PC-9 (cell line): ENCODE measurements at regions not wholly inside any gene's neighbourhood (a gene's known extent, or its start where the extent isn't known, plus 50 kb on each side); places are given as distances from the start of the nearest gene placed in this dataset.
"Not testable (repeated sequence)": the region's sequence is repeated elsewhere in the genome, so short reads cannot be mapped to it uniquely, and the experiment has no call there.

Source experiments
- BruUV-seq: library from RNA; stranded (reverse); fragments of 400-500 nt; replicated peaks from 2 replicates; lab custom pipeline; 2021; lab: Mats Ljungman, UMichigan
- CTCF ChIA-PET: fragments of 300-600 bp; sonication (Branson Sonifier 250); formaldehyde crosslinking; loops from one replicate; lab custom pipeline; 2022; ENCODE audit warnings: antibody characterized with exemption; lab: Charles Lee
- POLR2A ChIA-PET: fragments of 300-600 bp; sonication (Branson Sonifier 250); formaldehyde crosslinking; loops from one replicate; lab custom pipeline; 2022; ENCODE audit warnings: antibody characterized with exemption; ENCODE audit not compliant: unreplicated experiment; lab: Charles Lee
- DNase-seq, 2 experiments: peaks; one replicate each; pipeline versions ENCODE4 v3.0.0 to v3.0.0-alpha.2; 2015 to 2022; ENCODE audit warnings: mixed read lengths in 1 of 2
- H2AFZ ChIP-seq: fragments of 200-600 bp; sonication (generic); 2 replicates; pipeline ENCODE4 v1.8.1; 2017; ENCODE audit warnings: antibody characterized with exemption
- H3F3A ChIP-seq: fragments of 200-600 bp; sonication (generic); 2 replicates; pipeline ENCODE4 v1.8.1; 2017; ENCODE audit warnings: antibody characterized with exemption, mild to moderate bottlenecking, low read depth; ENCODE audit not compliant: insufficient read depth
- H3K27ac ChIP-seq: fragments of 200-600 bp; sonication (generic); 2 replicates; pipeline ENCODE4 v1.6.1; 2016; ENCODE audit warnings: mixed run types
- H3K27me3 ChIP-seq: fragments of 200-600 bp; sonication (generic); 2 replicates; pipeline ENCODE4 v1.6.1; 2016; ENCODE audit warnings: low read depth, mixed run types; ENCODE audit not compliant: insufficient read depth
- H3K36me3 ChIP-seq: fragments of 200-600 bp; sonication (generic); 2 replicates; pipeline ENCODE4 v1.6.1; 2016; ENCODE audit warnings: low read depth, mixed run types
- H3K4me1 ChIP-seq: fragments of 200-600 bp; sonication (generic); replicated peaks from 2 replicates; pipeline ENCODE4 v1.6.1; 2016; ENCODE audit warnings: mixed run types; ENCODE audit not compliant: insufficient read depth
- H3K4me2 ChIP-seq: fragments of 200-600 bp; sonication (generic); 2 replicates; pipeline ENCODE4 v1.6.1; 2017; ENCODE audit warnings: mixed run types
- H3K4me3 ChIP-seq: fragments of 200-600 bp; sonication (generic); 2 replicates; pipeline ENCODE4 v1.6.1; 2016; ENCODE audit warnings: mixed run types
- H3K79me2 ChIP-seq: fragments of 200-600 bp; sonication (generic); 2 replicates; pipeline ENCODE4 v1.6.1; 2017; ENCODE audit warnings: low read depth, mixed run types
- H3K9me2 ChIP-seq: fragments of 200-600 bp; sonication (generic); 2 replicates; pipeline ENCODE4 v1.8.1; 2017; ENCODE audit warnings: mild to moderate bottlenecking; ENCODE audit not compliant: insufficient read depth
- H3K9me3 ChIP-seq: fragments of 200-600 bp; sonication (generic); 2 replicates; pipeline ENCODE4 v1.8.1; 2016; ENCODE audit warnings: low read depth; ENCODE audit not compliant: insufficient read depth
- H4K20me1 ChIP-seq: fragments of 200-600 bp; sonication (generic); 2 replicates; pipeline ENCODE4 v1.8.1; 2017; ENCODE audit not compliant: insufficient read depth
- EZH2 ChIP-seq: fragments of 200-600 bp; sonication (generic); IDR thresholded peaks from 2 replicates; pipeline ENCODE4 v1.8.0; 2017; ENCODE audit warnings: antibody characterized with exemption, low read depth
- intact Hi-C: fragments of 100-400 bp; cut with micrococcal nuclease; formaldehyde crosslinking; loops from one replicate; pipeline ENCODE4 v1.10.0; 2022; ENCODE audit not compliant: unreplicated experiment
- TF ChIP-seq, protein P1 (sequence below): fragments of 200-600 bp; sonication (generic); conservative IDR thresholded peaks from 2 replicates; pipeline ENCODE4 v1.6.1; 2017; ENCODE audit warnings: mixed run types, antibody characterized with exemption, mild to moderate bottlenecking, moderate library complexity

DNA sequence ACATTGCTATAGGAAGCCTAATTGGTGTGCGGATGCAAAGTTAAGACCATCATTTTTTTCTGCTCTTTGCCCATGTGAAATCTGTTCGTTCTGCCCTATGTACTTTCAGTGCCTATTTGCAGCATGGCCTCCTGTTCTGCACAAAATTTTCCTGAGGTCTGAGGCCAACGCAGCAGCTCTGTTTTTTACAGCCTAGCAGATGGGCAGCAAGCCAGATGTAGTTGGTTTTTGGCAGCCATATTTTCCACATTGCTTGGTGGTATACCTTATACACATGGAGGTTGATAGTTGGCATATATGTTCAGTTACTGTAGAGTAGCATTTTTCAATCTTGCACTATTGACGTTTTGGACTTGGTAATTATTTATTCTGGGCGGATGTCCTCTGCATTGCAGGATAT lies 133.5 kb upstream of the MRPS30 start:
- no peaks in the 10 kb centered on the region for H3K4me1 ChIP-seq
- ChIA-PET CTCF (no interaction called here), POLR2A (no interaction called here)
- intact Hi-C loops = no loop called here
- H3F3A ChIP-seq = no peaks in the 10 kb centered on the region
- no peak for DNase-seq
- no peaks in the 10 kb centered on the region for H3K36me3 ChIP-seq
- no peaks in the 10 kb centered on the region for H3K9me2 ChIP-seq
- no peak overlapping the region for H3K27ac ChIP-seq
- no peak overlapping the region for H2AFZ ChIP-seq
- TF ChIP-seq, protein P1, sequence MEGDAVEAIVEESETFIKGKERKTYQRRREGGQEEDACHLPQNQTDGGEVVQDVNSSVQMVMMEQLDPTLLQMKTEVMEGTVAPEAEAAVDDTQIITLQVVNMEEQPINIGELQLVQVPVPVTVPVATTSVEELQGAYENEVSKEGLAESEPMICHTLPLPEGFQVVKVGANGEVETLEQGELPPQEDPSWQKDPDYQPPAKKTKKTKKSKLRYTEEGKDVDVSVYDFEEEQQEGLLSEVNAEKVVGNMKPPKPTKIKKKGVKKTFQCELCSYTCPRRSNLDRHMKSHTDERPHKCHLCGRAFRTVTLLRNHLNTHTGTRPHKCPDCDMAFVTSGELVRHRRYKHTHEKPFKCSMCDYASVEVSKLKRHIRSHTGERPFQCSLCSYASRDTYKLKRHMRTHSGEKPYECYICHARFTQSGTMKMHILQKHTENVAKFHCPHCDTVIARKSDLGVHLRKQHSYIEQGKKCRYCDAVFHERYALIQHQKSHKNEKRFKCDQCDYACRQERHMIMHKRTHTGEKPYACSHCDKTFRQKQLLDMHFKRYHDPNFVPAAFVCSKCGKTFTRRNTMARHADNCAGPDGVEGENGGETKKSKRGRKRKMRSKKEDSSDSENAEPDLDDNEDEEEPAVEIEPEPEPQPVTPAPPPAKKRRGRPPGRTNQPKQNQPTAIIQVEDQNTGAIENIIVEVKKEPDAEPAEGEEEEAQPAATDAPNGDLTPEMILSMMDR = no peak
- TF ChIP-seq EZH2 = no peak
- H3K9me3 ChIP-seq = no peaks in the 10 kb centered on the region
- H3K4me2 ChIP-seq = no peak overlapping the region
- no TSS peak for BruUV-seq
- no peak overlapping the region for H3K4me3 ChIP-seq
- H3K27me3 ChIP-seq = no peaks in the 10 kb centered on the region
- no peaks in the 10 kb centered on the region for H3K79me2 ChIP-seq
- H4K20me1 ChIP-seq = no peaks in the 10 kb centered on the region

DNA sequence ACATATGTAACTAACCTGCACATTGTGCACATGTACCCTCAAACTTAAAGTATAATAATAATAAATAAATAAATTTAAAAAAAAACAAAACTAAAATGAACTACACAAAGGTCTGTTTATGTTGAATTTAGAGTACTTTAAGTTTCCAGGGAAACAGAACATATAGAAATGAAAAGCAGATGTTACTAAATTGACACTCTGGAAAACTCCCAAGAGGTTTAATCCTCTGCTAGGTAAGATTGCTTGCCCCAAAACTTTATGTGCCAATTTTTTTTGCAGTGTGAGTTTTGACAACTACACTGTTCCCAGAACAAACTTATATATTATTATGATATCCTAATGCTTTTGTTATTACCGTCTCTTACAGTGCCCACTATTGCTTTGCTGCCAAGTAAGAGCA lies 134.3 kb upstream of the MRPS30 start:
- H3K4me2 ChIP-seq = no peak overlapping the region
- H3K27ac ChIP-seq = no peak overlapping the region
- H3K9me3 ChIP-seq = no peaks in the 10 kb centered on the region
- no peaks in the 10 kb centered on the region for H3K4me1 ChIP-seq
- ChIA-PET CTCF (no interaction called here), POLR2A (no interaction called here)
- TF ChIP-seq, protein P1 = no peak
- TF ChIP-seq EZH2 = no peak
- no TSS peak for BruUV-seq
- no peaks in the 10 kb centered on the region for H3F3A ChIP-seq
- no peak overlapping the region for H2AFZ ChIP-seq
- intact Hi-C loops = no loop called here
- no peaks in the 10 kb centered on the region for H3K79me2 ChIP-seq
- H3K27me3 ChIP-seq = no peaks in the 10 kb centered on the region
- no peak overlapping the region for H3K4me3 ChIP-seq
- no peak for DNase-seq
- H3K9me2 ChIP-seq = no peaks in the 10 kb centered on the region
- H3K36me3 ChIP-seq = no peaks in the 10 kb centered on the region
- no peaks in the 10 kb centered on the region for H4K20me1 ChIP-seq

DNA sequence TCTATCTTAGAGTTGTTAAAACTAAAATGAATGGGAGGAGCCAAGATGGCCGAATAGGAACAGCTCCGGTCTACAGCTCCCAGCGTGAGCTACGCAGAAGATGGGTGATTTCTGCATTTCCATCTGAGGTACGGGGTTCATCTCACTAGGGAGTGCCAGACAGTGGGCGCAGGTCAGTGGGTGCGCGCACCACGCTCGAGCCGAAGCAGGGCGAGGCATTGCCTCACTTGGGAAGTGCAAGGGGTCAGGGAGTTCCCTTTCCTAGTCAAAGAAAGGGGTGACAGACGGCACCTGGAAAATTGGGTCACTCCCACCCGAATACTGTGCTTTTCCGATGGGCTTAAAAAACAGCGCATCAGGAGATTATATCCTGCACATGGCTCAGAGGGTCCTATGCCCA lies 140.3 kb upstream of the MRPS30 start:
- H3F3A ChIP-seq, POLR2A ChIA-PET, DNase-seq, H3K36me3 ChIP-seq, H3K4me3 ChIP-seq, H3K9me2 ChIP-seq, H2AFZ ChIP-seq, H3K27ac ChIP-seq, H3K27me3 ChIP-seq, H3K79me2 ChIP-seq, H3K4me1 ChIP-seq, CTCF ChIA-PET, H4K20me1 ChIP-seq, H3K9me3 ChIP-seq, intact Hi-C loops, BruUV-seq: not testable (repeated sequence)
- peak overlapping the region; percentile 22; the same call in 1 of the 2 replicates for H3K4me2 ChIP-seq

DNA sequence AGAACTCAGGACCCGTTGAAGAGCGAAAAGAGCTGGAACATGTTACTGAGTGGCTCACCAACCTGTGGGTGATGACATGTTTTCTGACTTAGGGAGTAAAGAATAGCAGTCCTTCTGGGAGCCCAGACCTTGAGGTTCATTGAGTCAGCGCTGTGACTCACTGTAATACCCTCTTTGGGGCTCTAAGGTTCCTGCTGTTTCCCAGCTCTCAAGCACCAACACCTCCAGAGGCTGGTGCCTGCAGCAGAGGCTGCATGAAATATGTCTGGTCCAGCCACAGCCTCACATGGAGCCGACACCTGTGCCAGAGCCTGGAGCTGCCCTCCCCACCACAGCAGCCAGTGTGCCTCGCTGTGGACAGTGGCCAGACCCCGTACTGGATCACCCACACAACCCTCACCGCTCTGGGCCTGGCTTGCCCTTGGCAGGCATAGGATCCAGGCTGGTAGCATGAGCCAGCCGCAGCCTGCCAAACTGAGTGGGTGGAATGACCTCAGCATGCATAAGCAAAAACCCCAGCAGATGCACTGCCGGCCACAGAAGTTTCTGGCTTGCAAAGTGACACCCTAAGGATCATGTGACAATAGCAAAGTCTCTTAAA lies 143.5 kb upstream of the MRPS30 start:
- no peak for TF ChIP-seq EZH2
- TF ChIP-seq, protein P1 = no peak
- CTCF ChIA-PET = no interaction called here
- intact Hi-C loops = no loop called here
- H3K9me2 ChIP-seq = no peaks in the 10 kb centered on the region; the same call in 1 of the 2 replicates
- no peaks in the 10 kb centered on the region for H3K4me1 ChIP-seq
- H3K79me2 ChIP-seq = no peaks in the 10 kb centered on the region
- no peak for DNase-seq
- H3F3A ChIP-seq = no peaks in the 10 kb centered on the region
- BruUV-seq = no TSS peak
- POLR2A ChIA-PET = no interaction called here
- no peak overlapping the region for H3K4me3 ChIP-seq
- H3K27me3 ChIP-seq = no peaks in the 10 kb centered on the region
- H3K27ac ChIP-seq = no peak overlapping the region
- no peak overlapping the region for H3K4me2 ChIP-seq
- no peaks in the 10 kb centered on the region for H3K36me3 ChIP-seq
- no peak overlapping the region for H2AFZ ChIP-seq
- H3K9me3 ChIP-seq = no peaks in the 10 kb centered on the region
- no peaks in the 10 kb centered on the region for H4K20me1 ChIP-seq
